ENCODE measurements at regions not wholly inside any gene's neighbourhood (a gene's known extent, or its start where the extent isn't known, plus 50 kb on each side); places are given as distances from the start of the nearest gene placed in this dataset.

- no peak overlapping the region for H3K27ac ChIP-seq (ENCODE audit: insufficient read depth in 1 of 2, low read depth in 1 of 2, low read length in 2 of 2, poor library complexity in 1 of 2, severe bottlenecking in 2 of 2)
- POLR2A ChIA-PET: no interaction called here
Observed at GRCh38 chr1:245092638-245092976, 62.2 kb upstream of the KIF26B start.

DNA sequence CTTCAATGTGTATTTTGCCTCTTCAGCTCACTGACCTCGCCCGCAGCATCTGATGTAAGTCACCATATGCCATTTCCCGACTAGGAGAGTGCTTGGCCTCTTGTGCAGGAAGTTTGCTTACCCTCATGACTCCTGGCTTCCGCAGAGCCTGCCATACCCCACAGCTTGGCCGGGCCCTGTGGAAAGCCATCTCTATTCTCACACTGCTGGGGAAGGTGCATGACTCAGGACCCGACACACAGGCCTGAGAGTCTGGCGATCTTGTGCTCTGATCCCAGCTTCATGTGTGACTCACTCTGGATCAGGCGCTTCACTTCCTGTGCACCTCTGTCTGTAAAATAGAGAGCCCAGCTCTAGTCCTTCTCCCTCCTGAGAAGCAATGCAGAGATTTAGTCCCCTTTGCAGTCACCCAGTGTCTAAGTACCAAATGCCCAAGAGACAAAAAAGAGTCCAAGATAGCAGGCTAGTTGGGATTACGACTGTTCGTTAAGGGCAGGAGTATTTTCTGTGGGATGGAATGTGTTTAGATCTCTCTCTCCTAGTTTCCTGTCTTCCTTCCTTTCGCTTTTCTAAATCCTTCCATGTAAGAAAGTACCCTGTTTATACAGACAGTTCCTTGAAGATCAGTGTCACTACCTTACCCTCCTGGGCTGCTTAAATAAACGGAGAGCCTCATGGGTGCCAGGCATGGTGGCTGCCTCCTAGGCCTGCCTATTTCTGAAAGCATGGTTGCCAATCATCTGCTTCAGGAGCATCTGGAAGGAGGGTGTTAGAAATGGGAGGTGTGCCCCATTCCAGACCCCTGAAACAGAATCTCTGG lies 62.8 kb upstream of the KIF26B start:
- Histone ChIP-seq H3K9me3 (ENCODE audit: control extremely low read depth in 1 of 5, control insufficient read depth in 4 of 5, insufficient read depth in 2 of 5, low read depth in 1 of 5, low read length in 4 of 5) (no peaks in the 10 kb centered on the region), H3K27ac (ENCODE audit: insufficient read depth in 1 of 2, low read depth in 1 of 2, low read length in 2 of 2, poor library complexity in 1 of 2, severe bottlenecking in 2 of 2) (no peak overlapping the region), H3K36me3 (ENCODE audit: control insufficient read depth in 4 of 4, insufficient read depth in 4 of 4, low read length in 3 of 4) (peaks cover 0 to 6% (median 2%) of the 10 kb centered on the region in 4 experiments), H3K27me3 (replicated peaks in 2 of 5; ENCODE audit: control insufficient read depth in 4 of 5, insufficient read depth in 5 of 5, low read length in 4 of 5) (no peaks in the 10 kb centered on the region), H3K4me1 (ENCODE audit: control extremely low read depth in 1 of 4, control insufficient read depth in 4 of 4, insufficient read depth in 4 of 4, low read length in 3 of 4) (no peaks in the 10 kb centered on the region), H3K4me3 (ENCODE audit: control insufficient read depth in 1 of 7, extremely low read depth in 1 of 7, insufficient read depth in 4 of 7, low read depth in 2 of 7, low read length in 6 of 7) (no peak overlapping the region)
- peak in 2 of 3 donors; percentile 17 to 33 for DNase-seq
- CTCF ChIA-PET: interaction anchor here (1.6 kb wide), 1 partner anchor 12 kb away, joined by 6 read pairs; no protein-coding TSS in a partner anchor
- WGBS (ENCODE audit: insufficient coverage): 95% methylated on average over 11 of the region's 12 CpGs
- POLR2A ChIA-PET: no interaction called here

More at GRCh38 chr1:245092638-245092976, 62.2 kb upstream of the KIF26B start:
- DNase-seq: no peak
- Histone ChIP-seq H3K4me1 (ENCODE audit: control extremely low read depth in 1 of 4, control insufficient read depth in 4 of 4, insufficient read depth in 4 of 4, low read length in 3 of 4) (no peaks in the 10 kb centered on the region), H3K4me3 (ENCODE audit: control insufficient read depth in 1 of 7, extremely low read depth in 1 of 7, insufficient read depth in 4 of 7, low read depth in 2 of 7, low read length in 6 of 7) (no peak overlapping the region), H3K36me3 (ENCODE audit: control insufficient read depth in 4 of 4, insufficient read depth in 4 of 4, low read length in 3 of 4) (peaks cover 0 to 6% (median 2%) of the 10 kb centered on the region in 4 experiments), H3K9me3 (ENCODE audit: control extremely low read depth in 1 of 5, control insufficient read depth in 4 of 5, insufficient read depth in 2 of 5, low read depth in 1 of 5, low read length in 4 of 5) (no peaks in the 10 kb centered on the region), H3K27me3 (replicated peaks in 2 of 5; ENCODE audit: control insufficient read depth in 4 of 5, insufficient read depth in 5 of 5, low read length in 4 of 5) (no peaks in the 10 kb centered on the region)
- CTCF ChIA-PET: no interaction called here
- 91% methylated on average over 5 of the region's 5 CpGs for WGBS (ENCODE audit: insufficient coverage)

GRCh38 chr1:245091171-245091621 lies 63.6 kb upstream of the KIF26B start:
- Histone ChIP-seq H3K4me1 (ENCODE audit: control extremely low read depth in 1 of 4, control insufficient read depth in 4 of 4, insufficient read depth in 4 of 4, low read length in 3 of 4) (no peaks in the 10 kb centered on the region), H3K4me3 (ENCODE audit: control insufficient read depth in 1 of 7, extremely low read depth in 1 of 7, insufficient read depth in 4 of 7, low read depth in 2 of 7, low read length in 6 of 7) (no peak overlapping the region), H3K9me3 (ENCODE audit: control extremely low read depth in 1 of 5, control insufficient read depth in 4 of 5, insufficient read depth in 2 of 5, low read depth in 1 of 5, low read length in 4 of 5) (no peaks in the 10 kb centered on the region), H3K27me3 (replicated peaks in 2 of 5; ENCODE audit: control insufficient read depth in 4 of 5, insufficient read depth in 5 of 5, low read length in 4 of 5) (no peaks in the 10 kb centered on the region), H3K27ac (ENCODE audit: insufficient read depth in 1 of 2, low read depth in 1 of 2, low read length in 2 of 2, poor library complexity in 1 of 2, severe bottlenecking in 2 of 2) (no peak overlapping the region), H3K36me3 (ENCODE audit: control insufficient read depth in 4 of 4, insufficient read depth in 4 of 4, low read length in 3 of 4) (peaks cover 0 to 6% (median 4%) of the 10 kb centered on the region in 4 experiments)
- no peak for DNase-seq
- ChIA-PET CTCF (interaction anchor here (1.6 kb wide), 1 partner anchor 11 kb away, joined by 6 read pairs; no protein-coding TSS in a partner anchor), POLR2A (no interaction called here)
- 95% methylated on average over 12 of the region's 16 CpGs for WGBS (ENCODE audit: insufficient coverage)

GRCh38 chr1:245090491-245091090 lies 64.2 kb upstream of the KIF26B start:
- WGBS (ENCODE audit: insufficient coverage): 91% methylated on average over 4 of the region's 11 CpGs
- CTCF ChIA-PET: interaction anchor here (1.6 kb wide), 1 partner anchor 11 kb away, joined by 6 read pairs; no protein-coding TSS in a partner anchor
- no peaks in the 10 kb centered on the region for H3K9me3 ChIP-seq (ENCODE audit: control extremely low read depth in 1 of 5, control insufficient read depth in 4 of 5, insufficient read depth in 2 of 5, low read depth in 1 of 5, low read length in 4 of 5)
- H3K27ac ChIP-seq (ENCODE audit: insufficient read depth in 1 of 2, low read depth in 1 of 2, low read length in 2 of 2, poor library complexity in 1 of 2, severe bottlenecking in 2 of 2): no peak overlapping the region
- DNase-seq: no peak
- H3K4me3 ChIP-seq (ENCODE audit: control insufficient read depth in 1 of 7, extremely low read depth in 1 of 7, insufficient read depth in 4 of 7, low read depth in 2 of 7, low read length in 6 of 7): no peak overlapping the region
- H3K27me3 ChIP-seq (replicated peaks in 2 of 5; ENCODE audit: control insufficient read depth in 4 of 5, insufficient read depth in 5 of 5, low read length in 4 of 5): no peaks in the 10 kb centered on the region
- peaks cover 0 to 8% (median 4%) of the 10 kb centered on the region in 4 experiments for H3K36me3 ChIP-seq (ENCODE audit: control insufficient read depth in 4 of 4, insufficient read depth in 4 of 4, low read length in 3 of 4)
- H3K4me1 ChIP-seq (ENCODE audit: control extremely low read depth in 1 of 4, control insufficient read depth in 4 of 4, insufficient read depth in 4 of 4, low read length in 3 of 4): no peaks in the 10 kb centered on the region
- POLR2A ChIA-PET: no interaction called here

DNA sequence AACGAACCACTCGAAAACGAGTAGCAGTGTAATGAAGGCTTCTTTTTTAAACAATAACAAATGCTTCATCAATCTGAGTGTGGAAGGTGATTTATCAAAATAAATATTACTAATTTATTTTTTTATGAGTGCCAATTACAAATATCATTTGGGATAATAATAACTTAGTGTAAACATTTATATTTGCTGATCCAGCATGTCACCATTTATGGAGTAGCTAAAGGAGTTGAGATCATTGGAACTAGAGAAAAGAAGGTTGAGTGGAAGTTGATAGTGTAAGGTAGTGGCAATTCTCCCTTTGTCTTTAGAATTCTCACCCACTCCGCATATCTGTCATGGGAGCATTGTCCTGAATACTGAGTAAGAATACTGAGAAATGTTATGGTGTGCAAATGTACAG lies 67.1 kb upstream of the KIF26B start:
- Histone ChIP-seq H3K4me3 (ENCODE audit: control insufficient read depth in 1 of 7, extremely low read depth in 1 of 7, insufficient read depth in 4 of 7, low read depth in 2 of 7, low read length in 6 of 7) (no peak overlapping the region), H3K9me3 (ENCODE audit: control extremely low read depth in 1 of 5, control insufficient read depth in 4 of 5, insufficient read depth in 2 of 5, low read depth in 1 of 5, low read length in 4 of 5) (no peaks in the 10 kb centered on the region), H3K4me1 (ENCODE audit: control extremely low read depth in 1 of 4, control insufficient read depth in 4 of 4, insufficient read depth in 4 of 4, low read length in 3 of 4) (no peaks in the 10 kb centered on the region), H3K36me3 (ENCODE audit: control insufficient read depth in 4 of 4, insufficient read depth in 4 of 4, low read length in 3 of 4) (peaks cover 0 to 8% (median 4%) of the 10 kb centered on the region in 4 experiments), H3K27me3 (replicated peaks in 2 of 5; ENCODE audit: control insufficient read depth in 4 of 5, insufficient read depth in 5 of 5, low read length in 4 of 5) (no peaks in the 10 kb centered on the region), H3K27ac (ENCODE audit: insufficient read depth in 1 of 2, low read depth in 1 of 2, low read length in 2 of 2, poor library complexity in 1 of 2, severe bottlenecking in 2 of 2) (no peak overlapping the region)
- 80% methylated on average over 1 of the region's 4 CpGs for WGBS (ENCODE audit: insufficient coverage)
- no peak for DNase-seq
- ChIA-PET CTCF (no interaction called here), POLR2A (no interaction called here)

- no peak for DNase-seq
- POLR2A ChIA-PET: no interaction called here
Observed at GRCh38 chr1:245086389-245086969, 68.3 kb upstream of the KIF26B start.

More at GRCh38 chr1:245086389-245086969, 68.3 kb upstream of the KIF26B start:
- CTCF ChIA-PET: interaction anchor here (0.5 kb wide), 1 partner anchor 77 kb away, joined by 3 read pairs; no protein-coding TSS in a partner anchor
- no peaks in the 10 kb centered on the region for H3K9me3 ChIP-seq (ENCODE audit: control extremely low read depth in 1 of 5, control insufficient read depth in 4 of 5, insufficient read depth in 2 of 5, low read depth in 1 of 5, low read length in 4 of 5)
- H3K36me3 ChIP-seq (ENCODE audit: control insufficient read depth in 4 of 4, insufficient read depth in 4 of 4, low read length in 3 of 4): peaks cover 0 to 8% (median 4%) of the 10 kb centered on the region in 4 experiments
- H3K4me1 ChIP-seq (ENCODE audit: control extremely low read depth in 1 of 4, control insufficient read depth in 4 of 4, insufficient read depth in 4 of 4, low read length in 3 of 4): no peaks in the 10 kb centered on the region
- no peak overlapping the region for H3K27ac ChIP-seq (ENCODE audit: insufficient read depth in 1 of 2, low read depth in 1 of 2, low read length in 2 of 2, poor library complexity in 1 of 2, severe bottlenecking in 2 of 2)
- WGBS (ENCODE audit: insufficient coverage): 92% methylated on average over 2 of the region's 4 CpGs
- no peaks in the 10 kb centered on the region for H3K27me3 ChIP-seq (replicated peaks in 2 of 5; ENCODE audit: control insufficient read depth in 4 of 5, insufficient read depth in 5 of 5, low read length in 4 of 5)
- no peak overlapping the region for H3K4me3 ChIP-seq (ENCODE audit: control insufficient read depth in 1 of 7, extremely low read depth in 1 of 7, insufficient read depth in 4 of 7, low read depth in 2 of 7, low read length in 6 of 7)

Measured in common myeloid progenitor, CD34-positive (primary cell).